ENCODE measurements at regions not wholly inside any gene's neighbourhood (a gene's known extent, or its start where the extent isn't known, plus 50 kb on each side); places are given as distances from the start of the nearest gene placed in this dataset.
"Not testable (repeated sequence)": the region's sequence is repeated elsewhere in the genome, so short reads cannot be mapped to it uniquely, and the experiment has no call there.

DNA sequence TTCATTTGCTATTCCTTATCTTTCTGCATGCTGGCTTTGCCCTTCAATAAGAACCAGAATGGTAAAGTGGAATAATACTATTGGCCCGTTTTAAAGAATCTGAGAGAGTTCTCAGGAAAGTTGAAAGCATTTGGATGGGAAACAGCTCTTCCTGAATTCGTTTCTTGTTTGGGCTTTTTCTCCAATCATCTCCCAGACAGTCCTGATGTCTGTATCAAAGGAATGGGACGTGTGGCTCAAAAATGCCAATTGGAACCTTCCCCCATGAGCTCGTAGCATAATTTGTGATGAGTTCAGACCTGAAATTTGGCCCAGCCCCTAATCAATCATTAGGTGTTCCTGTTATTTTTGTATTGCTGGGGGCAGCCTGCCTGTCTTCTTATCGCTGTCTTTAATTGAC lies 75.8 kb upstream of the BACH2 start:
- DNase-seq (ENCODE audit: low read depth): no peak

DNA sequence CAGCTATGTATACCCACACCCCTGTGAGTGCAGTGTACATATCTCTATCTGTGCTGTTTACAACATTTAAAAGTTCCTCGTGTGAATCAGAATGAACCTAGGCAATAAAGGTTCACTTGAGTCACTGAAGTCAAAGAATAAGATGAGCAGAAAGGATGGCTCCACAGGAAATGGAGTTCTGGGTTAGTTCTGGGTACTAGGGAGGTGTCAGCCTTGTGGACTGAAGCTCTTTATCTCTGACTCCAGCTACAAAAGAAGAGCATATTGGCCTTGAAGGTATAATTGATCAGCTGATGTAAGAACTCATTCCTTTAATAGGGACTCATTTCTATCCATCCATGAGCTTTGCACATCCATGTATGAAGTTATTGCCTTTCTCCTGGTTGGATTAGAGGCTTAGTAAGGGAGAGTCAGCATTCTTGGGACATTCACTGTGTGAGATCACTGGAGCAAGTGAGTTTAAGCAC lies 73.9 kb upstream of the BACH2 start:
- no peak for DNase-seq (ENCODE audit: low read depth)

DNA sequence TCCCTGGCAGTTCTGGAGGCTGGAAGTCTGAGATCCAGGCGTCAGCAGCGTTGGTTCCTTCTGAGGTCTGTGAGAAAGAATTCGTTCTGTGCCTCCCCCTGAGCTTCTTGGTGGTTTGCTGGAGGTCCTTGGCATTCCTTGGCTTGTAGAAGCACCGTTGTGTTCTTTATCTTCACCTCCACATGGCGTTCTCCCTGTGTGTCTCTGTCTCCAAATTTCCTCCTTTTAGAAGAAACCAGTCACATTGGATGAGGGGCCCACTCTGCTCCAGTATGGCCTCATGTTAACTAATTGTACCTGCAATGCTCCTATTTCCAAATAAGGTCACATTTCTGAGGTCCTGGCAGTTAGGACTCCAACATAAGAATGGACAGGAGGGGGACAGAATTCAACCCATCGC lies 73.0 kb upstream of the BACH2 start:
- DNase-seq (ENCODE audit: low read depth): no peak

DNA sequence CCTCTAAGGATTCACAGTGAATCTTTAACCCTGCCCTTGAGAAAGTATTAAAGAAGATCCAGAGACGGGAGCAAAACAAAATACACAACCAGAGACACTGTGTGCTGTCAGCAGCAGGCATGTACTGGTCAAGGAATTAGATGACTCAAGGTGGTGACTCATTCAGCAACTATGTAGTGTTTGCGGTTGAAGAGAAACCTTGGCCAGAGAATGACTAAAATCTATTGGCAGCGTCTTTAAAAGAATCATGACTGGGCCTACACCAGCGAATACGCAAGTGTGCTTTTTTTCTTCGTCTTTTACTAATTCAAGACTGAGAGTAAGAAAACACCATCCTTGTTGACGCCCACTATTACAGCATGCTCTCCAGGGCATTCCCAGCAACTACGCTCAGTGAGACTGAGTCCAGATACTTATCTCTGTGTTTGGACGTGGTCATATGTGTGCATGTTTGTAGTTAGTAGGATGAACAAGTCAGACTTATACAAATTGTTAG lies 72.4 kb upstream of the BACH2 start:
- DNase-seq (ENCODE audit: low read depth): peak; percentile 99

DNA sequence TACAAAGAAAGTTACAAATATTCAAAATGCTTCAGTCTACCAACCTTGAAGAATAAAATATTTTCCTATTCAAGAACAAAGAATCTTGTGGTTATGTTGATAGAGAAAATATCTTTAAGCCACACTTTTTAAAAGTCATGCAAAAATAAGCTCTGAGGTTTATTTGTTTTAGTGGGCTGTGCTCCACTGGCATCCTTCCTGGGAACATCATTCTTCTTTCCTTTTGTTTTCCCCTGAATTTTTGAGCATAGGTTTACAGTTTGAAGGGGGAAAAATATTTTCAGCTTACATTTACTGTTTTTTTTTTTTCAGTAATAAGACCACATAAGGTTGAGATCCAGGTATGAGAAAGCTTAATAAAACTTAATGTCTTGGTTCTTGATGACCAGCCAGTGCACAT lies 72.0 kb upstream of the BACH2 start:
- DNase-seq (ENCODE audit: low read depth): no peak

DNA sequence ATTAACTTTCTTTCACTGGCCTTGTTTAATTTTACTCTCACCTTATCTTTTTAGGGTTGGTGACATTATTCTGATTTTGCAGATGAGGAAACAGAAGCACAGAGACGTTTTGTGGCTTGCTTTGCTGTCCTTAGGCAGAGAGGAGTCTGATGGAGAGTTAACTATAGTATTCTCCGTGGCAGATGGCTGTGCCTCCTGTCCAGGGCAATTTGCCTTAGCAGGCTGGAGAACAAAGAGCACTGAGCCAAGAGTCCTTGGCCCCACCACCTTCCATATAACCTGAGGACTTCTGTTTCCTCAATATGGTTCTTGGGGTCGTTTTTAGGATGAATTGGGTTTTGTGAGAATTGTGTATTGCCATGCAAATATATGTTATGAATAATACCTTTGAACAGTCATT lies 71.4 kb upstream of the BACH2 start:
- no peak for DNase-seq (ENCODE audit: low read depth)

DNA sequence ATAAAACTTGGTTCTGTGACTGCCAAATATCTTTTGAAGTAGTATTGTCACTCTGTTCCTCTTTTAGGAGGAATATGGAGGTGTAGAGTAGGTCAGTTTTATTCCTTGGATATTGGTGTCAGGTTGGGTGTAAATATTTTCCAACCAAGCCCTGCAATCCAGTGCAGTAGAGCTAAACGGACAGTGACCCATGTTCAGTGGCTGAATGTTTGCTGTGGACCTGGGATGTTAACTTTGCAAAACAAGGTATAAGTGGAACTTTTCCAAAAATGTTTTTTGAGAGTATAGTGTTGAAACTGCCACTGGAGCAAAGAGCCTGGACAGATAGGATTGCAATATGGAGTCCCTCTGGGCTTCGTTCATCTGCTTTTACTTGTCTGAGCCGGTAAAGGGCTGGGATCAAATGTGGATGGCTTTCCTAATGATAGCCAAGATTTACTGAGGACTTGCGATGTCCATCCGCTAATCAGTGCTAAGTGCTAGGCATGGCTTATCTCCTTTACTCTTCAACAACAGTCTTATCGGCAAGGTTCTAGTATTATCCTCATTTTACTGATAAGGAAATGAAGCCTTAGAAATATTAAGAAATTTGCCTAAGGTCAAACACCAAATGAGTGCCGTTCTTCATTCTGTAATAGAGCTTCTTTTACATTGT lies 69.0 kb upstream of the BACH2 start:
- DNase-seq (ENCODE audit: low read depth): no peak

DNA sequence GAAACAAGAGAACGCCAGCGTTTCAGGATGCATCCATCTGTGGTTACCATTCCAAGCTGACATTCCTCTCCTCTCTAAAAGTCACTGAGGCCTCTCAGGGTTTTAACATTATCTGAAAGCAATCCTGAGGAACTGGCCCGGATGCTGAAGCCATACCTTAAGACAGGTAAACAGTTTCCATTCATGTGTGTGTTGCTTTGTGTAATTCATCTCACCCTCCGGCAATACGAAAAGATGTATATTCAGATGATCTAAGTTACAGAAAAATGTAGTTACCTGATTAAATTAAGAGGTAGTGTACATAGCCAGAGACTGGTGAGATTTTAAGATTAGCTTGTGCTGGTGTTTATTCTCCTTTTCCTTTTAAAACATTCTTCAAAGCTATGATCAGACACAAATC lies 68.4 kb upstream of the BACH2 start:
- DNase-seq (ENCODE audit: low read depth): no peak

DNA sequence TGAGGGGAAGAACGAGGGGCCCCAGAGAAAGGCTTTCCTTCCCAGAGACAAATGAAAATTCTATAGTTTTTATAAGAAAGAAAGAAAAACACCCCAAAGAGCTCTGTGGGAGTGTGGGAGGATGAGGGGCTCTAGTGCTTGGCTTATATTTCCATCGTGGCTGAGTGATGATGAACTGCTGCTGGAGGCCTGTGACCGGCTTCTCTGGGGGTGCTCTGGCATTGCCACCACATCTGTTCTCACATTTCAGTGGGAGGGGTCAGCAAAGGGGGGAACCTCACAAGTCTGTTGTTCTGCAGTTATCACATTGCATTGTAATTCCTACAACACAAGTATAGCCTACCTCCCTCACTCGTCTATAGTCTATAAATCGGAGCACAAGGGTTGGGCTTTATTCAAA lies 67.6 kb upstream of the BACH2 start:
- DNase-seq (ENCODE audit: low read depth): no peak

DNA sequence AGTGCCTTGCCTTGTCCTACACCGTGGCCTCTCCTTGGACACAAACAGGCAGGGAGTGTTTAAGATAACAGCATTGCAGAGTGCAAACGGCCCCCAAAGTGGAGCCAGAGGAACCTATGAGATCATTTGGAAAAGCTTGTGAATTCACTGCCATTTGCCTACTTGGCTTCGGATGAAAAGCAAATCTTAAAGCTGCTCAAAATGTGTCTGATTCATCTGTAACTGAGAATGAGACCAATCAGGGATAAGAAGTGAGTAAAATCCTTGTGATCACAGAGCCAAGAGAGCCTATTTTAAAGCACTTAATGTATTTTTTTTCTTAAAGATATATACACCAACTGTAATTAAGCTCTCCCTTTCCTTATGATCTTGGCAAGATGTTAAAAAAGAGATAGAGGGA lies 65.7 kb upstream of the BACH2 start:
- no peak for DNase-seq (ENCODE audit: low read depth)

DNA sequence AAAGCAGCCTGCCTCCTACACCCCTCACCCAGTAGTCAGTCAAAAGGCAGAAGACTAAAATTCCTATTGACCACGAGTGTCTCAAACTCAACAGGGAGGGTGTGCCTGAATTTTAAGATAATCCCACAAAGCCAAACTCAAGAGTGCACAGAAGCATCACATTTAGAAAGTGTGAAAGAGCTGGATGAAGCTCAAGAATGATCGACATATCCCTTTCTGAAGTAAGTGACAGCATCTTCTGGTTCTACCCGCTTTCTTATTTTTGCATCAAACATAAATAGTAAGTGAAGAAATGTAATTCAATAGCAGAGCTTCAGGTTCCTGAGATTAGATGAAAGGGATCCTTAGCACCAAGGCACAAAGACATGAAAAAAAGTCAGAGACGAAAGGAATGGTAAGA lies 64.5 kb upstream of the BACH2 start:
- DNase-seq (ENCODE audit: low read depth): no peak

DNA sequence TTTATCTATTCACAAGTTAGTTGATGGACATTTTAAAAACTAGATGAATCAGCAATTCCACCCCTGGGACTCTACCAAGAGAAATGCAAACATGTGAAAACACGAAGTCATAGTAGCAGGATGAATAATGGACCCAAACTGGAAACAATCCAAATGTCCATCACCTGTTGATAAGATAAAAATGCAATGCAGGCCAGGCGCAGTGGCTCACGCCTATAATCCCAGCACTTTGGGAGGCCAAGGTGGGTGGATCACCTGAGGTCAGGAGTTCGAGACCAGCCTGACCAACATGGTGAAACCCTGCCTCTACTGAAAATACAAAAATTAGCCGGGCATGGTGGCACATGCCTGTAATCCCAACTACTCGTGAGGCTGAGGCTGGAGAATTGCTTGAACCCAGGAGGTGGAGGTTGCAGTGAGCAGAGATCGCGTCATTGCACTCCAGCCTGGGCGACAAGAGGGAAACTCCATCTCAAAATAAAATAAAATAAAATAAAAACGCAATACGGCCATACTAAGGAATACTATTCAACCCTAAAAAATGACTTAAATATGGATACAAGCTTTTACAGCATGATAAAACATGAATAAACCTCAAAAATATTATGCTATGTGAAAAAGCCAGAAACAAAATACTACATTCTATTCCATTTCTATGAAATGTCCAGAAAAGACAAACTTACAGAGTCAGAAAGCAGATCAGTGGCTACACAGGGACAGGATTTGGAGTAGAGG lies 61.6 kb upstream of the BACH2 start:
- DNase-seq (ENCODE audit: low read depth): not testable (repeated sequence)

DNA sequence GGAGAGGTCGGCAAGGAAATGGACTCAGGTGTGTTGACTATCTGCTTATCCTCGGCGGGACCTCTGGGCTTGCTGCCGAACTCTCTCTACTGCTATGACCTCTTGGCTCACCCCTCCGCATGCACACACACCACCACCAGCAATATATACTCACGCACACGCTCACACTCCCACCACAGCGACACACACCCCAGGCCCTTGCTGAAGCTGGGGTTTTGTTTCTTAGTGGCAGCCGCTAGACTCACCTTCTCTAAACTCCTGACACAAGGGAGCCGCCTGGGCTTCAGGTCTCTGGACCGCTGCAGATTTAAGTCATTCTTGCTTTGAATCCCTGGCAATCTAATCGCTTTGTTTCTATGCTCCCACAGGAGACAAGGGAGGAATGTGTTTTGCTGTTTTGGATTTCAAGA lies 59.4 kb upstream of the BACH2 start:
- no peak for DNase-seq (ENCODE audit: low read depth)

DNA sequence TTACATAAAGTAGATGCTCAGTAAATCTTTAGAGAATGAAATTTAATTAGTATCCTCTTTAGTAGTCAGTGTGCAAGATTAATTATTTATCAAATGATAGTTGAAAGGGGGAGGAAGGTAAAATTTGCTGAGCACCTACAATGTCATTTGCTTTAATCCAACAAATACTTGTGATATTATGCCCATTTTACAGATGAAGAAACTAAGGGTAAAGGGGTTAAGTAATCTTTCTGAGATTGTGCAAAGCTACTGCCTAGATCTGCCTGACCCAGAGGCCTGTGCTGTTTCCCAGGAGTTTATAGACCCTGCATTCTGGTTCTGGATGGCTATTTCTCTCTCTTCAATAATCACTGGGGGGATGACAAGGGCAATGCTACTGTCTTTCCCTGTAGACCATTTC lies 58.3 kb upstream of the BACH2 start:
- no peak for DNase-seq (ENCODE audit: low read depth)

DNA sequence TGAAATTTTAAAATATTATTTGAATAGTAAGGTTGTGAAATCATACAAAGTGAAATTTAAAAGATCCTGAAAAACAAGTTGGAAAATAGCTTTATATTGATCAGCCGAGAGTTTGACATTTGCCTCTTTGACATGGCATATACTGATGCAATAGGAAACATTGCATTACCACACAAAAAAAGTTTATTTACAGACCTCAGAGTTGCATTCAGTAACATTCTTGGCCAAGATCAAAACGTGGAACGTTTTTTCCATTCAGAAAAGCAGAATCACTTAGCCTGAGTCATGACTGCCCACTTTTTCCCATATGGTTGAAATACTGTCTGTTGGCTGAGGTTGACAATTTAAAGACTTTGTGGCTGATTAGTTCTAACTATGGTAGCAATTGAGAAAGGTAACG lies 55.1 kb upstream of the BACH2 start:
- DNase-seq (ENCODE audit: low read depth): no peak

DNA sequence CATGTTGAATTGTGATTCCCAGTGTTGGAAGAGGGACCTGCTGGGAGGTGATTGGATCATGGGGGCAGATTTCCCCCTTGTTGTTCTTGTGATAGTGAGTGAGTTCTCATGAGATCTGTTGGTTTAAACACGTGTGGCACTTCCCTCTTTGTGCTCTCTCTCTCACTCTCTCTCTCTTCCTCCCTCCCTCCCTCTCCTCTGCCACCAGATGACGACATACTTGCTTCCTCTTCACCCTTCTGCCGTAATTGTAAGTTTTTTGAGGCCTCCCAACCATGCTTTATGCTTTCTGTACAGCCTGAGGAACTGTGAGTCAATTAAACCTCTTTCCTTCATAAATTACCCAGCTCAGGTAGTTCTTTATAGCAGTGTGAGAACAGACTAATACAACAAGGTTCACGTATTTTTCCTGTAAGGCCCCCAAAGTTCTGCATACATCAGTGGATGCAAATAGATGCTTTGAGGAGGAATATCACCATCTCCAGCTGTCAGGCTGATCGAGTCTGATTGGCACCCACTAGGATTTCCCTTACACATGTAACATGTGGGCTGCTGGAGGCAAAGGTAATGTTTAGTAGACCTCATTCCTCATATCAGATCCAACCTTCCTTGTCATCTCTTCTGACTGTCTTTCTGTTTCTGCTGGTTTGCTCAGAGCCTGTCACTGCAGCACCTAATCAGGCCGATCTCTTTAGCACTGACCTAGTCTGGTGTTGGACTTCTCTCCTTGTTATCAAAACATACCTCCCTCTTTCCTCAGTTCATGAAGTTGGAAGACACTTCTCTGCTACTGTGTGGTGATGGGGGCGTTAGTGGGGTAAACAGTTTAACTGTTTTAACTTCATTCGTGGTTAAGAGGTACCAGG lies 54.3 kb upstream of the BACH2 start:
- DNase-seq (ENCODE audit: low read depth): no peak

DNA sequence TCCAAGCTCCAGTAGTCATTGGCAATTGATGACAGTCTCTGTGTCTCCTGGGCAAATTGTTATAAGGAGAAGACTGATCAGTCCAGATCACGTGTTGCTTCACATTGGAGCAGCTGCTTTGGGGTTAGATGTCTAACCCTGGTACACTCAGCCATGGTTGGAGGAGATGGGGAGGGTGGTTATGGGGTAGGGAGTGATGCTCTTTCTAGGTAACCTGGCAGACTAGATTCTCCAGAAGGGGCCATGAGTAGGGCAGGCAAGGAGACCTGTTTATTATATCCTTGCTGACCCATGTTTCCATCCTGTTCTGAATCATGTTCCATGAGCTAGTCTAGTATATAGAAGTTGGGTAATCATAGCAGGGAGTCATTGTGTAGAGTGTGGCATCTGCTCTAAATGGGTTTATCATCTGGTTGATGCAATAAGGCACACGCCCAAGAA lies 50.8 kb upstream of the BACH2 start:
- DNase-seq (ENCODE audit: low read depth): no peak

DNA sequence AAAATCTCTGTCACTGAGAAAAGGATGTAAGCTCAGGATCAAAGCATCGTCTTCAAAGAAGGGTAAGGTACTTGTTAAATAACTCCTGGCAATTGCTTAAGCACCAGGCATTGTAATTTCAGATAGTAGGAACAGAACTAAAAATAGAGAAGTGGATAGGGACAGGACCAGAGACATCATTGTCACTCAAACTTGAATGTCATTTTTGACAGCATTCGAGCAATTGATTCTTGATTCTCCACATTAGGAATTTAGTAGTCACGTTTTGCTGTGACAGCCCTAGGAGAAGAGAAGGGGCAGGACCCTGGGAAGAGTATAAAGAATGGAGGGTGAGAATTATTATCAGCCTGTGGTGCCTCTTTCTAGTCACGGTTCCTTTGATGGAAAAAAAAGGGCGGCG lies 50.1 kb upstream of the BACH2 start:
- no peak for DNase-seq (ENCODE audit: low read depth)
